Fibroblast of peridontal ligament (primary cell): ENCODE measurements at regions not wholly inside any gene's neighbourhood (a gene's known extent, or its start where the extent isn't known, plus 50 kb on each side); places are given as distances from the start of the nearest gene placed in this dataset.
"Not testable (repeated sequence)": the region's sequence is repeated elsewhere in the genome, so short reads cannot be mapped to it uniquely, and the experiment has no call there.

Experiments used
- DNase-seq: peaks from one replicate; pipeline ENCODE4 v3.0.0-alpha.2; 2010; ENCODE audit errors: extremely low read depth

DNA sequence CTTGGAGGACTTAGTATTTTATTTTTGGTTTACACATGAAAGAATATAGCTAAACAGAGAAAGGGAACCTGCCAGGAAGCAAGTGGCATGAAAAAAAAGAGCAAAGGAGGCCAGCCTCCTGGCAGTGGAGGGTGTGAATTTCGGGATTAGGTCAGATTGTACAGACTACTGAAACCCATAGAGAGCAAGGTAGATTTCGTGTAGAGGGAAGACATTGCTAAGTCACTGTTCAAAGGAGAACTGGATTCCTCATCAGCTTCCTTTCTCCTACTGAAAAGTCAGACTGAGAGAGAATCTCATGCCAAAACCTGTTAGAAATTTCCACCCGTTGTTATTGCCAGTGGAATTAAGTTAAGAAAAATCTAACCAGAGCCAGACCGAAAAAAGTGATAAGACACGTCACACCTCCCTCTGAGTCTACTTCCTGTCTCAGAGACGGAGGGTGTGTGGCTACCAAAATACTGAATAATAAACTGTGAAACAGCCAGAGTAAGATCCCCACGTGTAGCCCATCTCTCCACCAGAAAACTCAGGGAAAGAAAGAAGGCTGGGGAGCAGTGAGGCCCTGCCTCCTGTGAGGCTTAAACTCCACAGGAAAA lies 118.8 kb downstream of the SKIDA1 start:
- DNase-seq: no peak

GRCh38 chr10:21405981-21406380 lies 119.5 kb downstream of the SKIDA1 start:
- no peak for DNase-seq

DNA sequence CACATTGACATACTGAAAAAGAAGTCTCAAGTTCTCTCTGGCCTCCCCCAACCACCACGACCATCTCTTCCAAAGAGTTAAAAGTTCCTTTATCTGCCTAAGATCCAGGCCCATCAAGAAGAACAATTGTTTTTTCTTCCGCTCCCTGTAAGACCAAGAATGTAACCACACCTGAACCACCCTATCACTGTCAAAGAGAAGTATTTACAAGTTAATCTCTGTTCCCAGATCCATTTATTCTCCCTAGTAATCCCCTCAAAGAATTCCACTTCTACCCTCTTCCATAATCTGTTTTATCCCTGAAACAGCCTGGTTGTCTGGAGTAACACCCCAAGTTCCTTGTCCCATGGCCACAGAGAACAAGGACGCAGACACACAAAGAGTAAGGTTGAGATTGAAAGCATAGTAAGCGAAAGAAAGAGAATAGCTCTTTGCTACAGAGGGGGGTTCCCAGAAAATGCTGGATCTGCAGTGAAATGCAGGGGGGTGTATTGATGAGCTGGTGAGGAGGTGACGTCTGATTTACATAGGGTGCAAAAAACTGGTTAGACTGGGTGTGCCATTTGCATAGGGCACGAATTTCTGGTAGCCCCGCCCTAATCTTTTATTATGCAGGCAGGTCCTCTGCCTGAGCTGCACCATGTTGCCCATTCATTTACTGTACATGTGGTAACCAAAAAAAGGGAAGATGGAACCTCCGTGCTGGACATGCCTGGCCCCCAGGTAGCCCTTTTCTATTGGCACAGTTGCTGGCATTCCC lies 122.0 kb downstream of the SKIDA1 start:
- DNase-seq: no peak

- DNase-seq: peak; percentile 44
Observed at GRCh38 chr10:21402606-21403083, 122.8 kb downstream of the SKIDA1 start.

GRCh38 chr10:21401196-21401595 lies 124.3 kb downstream of the SKIDA1 start:
- no peak for DNase-seq

- peak; percentile 94 for DNase-seq
Observed at GRCh38 chr10:21399392-21400035, 126.0 kb downstream of the SKIDA1 start.

- DNase-seq: peak; percentile 35
Observed at GRCh38 chr10:21398563-21399231, 126.8 kb downstream of the SKIDA1 start.

DNA sequence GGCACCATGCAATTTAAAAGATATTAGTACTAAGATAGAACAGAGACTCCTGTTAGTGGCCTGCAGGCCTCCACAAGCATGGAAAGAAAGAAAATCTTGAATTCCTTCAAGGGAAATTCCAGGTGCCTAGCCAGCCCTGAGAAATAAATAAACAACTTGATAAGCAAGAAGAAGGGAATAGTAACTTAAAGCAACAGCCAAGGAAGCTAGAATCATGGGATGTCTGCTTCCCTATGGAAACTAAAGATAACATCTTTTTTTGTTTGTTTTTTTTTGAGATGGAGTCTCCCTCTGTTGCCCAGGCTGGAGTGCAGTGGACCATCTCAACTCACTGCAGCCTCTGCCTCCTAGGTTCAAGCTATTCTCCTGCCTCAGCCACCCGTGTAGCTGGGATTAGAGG lies 128.6 kb downstream of the SKIDA1 start:
- DNase-seq: no peak

- DNase-seq: no peak
Observed at GRCh38 chr10:21393931-21394330, 131.6 kb downstream of the SKIDA1 start.

GRCh38 chr10:21388589-21388988 lies 136.9 kb downstream of the SKIDA1 start:
- DNase-seq: no peak

- DNase-seq: no peak
Observed at GRCh38 chr10:21387868-21388267, 137.6 kb downstream of the SKIDA1 start.

GRCh38 chr10:21385996-21386585 lies 139.4 kb downstream of the SKIDA1 start:
- no peak for DNase-seq

- no peak for DNase-seq
Observed at GRCh38 chr10:21385536-21385935, 139.9 kb downstream of the SKIDA1 start.

DNA sequence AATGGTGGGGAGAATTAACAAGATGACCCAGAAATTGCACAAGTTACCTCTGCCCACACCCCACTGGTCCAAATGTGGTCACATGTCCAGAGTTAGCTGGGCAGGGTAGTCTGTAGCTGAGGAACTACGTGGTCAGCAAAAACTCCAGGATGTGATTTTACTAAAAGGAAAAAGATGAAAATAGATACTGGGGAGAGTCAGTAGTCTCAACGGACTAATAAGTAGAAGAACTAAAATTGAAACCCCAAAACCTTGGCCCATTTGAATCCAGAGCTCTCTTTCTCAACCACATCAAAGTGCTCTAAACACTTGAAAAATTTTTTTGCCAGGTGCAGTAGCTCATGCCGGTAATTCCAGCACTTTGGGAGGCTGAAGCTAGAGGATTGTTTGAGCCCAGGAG lies 146.3 kb downstream of the SKIDA1 start:
- no peak for DNase-seq

- not testable (repeated sequence) for DNase-seq
Observed at GRCh38 chr10:21375274-21375673, 150.2 kb downstream of the SKIDA1 start.

- not testable (repeated sequence) for DNase-seq
Observed at GRCh38 chr10:21373881-21374280, 151.6 kb downstream of the SKIDA1 start.

GRCh38 chr10:21372651-21373410 lies 152.7 kb downstream of the SKIDA1 start:
- DNase-seq: peak; percentile 90

DNA sequence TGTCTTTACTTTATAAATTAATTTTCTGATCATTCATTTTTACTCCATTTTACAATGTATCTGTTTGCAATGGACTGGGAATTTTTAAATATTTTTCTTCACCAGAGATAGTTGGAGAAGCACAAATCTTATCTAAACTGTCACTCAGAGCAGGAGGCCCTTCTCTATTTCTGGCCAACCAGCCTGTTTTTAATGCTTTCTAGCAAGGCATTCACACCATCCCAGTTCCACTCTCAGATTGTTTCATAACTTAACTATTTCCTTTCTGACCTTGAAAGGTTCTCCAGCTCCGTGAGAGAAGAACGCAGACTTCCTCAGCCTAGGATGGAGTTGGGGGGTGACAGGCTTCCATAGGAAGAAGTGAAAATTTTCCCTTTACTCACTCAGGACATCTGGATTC lies 155.8 kb downstream of the SKIDA1 start:
- DNase-seq: no peak

- DNase-seq: no peak
Observed at GRCh38 chr10:21368728-21369425, 156.6 kb downstream of the SKIDA1 start.

GRCh38 chr10:21368022-21368582 lies 157.4 kb downstream of the SKIDA1 start:
- no peak for DNase-seq
